ENCODE measurements at regions not wholly inside any gene's neighbourhood (a gene's known extent, or its start where the extent isn't known, plus 50 kb on each side); places are given as distances from the start of the nearest gene placed in this dataset.

- TF ChIP-seq CTCF (IDR thresholded peaks at IDR 0.05) (no peak), POLR2A (IDR thresholded peaks at IDR 0.05) (no peak)
These were observed 202.6 kb downstream of the UACA start for GRCh38 chr15:70560617-70561328.
